Esophagus squamous epithelium (tissue), 5 donors: ENCODE measurements at regions not wholly inside any gene's neighbourhood (a gene's known extent, or its start where the extent isn't known, plus 50 kb on each side); places are given as distances from the start of the nearest gene placed in this dataset.

Source experiments
- DNase-seq: peaks from one replicate; lab custom pipeline; 2025; lab: John Stamatoyannopoulos, UW
- H3K27ac ChIP-seq, 4 donors: fragments of 200-600 bp; sonication (generic); one replicate each; pipeline ENCODE4 v1.5.1; 2016 to 2019; ENCODE audit warnings: mild to moderate bottlenecking in 1 of 4
- H3K27me3 ChIP-seq, 4 donors: fragments of 200-600 bp; sonication (generic); 1 replicate in 3 of 4; 2 replicates in 1 of 4; pipeline versions ENCODE4 v1.5.1 to v1.6.0; 2017 to 2021; ENCODE audit warnings: antibody characterized with exemption in 1 of 4
- H3K36me3 ChIP-seq, 3 donors: fragments of 200-600 bp; sonication (generic); one replicate each; pipeline ENCODE4 v1.5.1; 2016 to 2019
- H3K4me1 ChIP-seq, 3 donors: fragments of 200-600 bp; sonication (generic); one replicate each; pipeline ENCODE4 v1.5.1; 2017 to 2019
- H3K4me3 ChIP-seq, 4 donors: fragments of 200-600 bp; sonication (generic); 1 replicate in 3 of 4; 2 replicates in 1 of 4; pipeline ENCODE4 v1.5.1; 2016 to 2019; ENCODE audit warnings: mild to moderate bottlenecking in 2 of 4, moderate library complexity in 1 of 4
- H3K9me3 ChIP-seq, 3 donors: fragments of 200-600 bp; sonication (generic); one replicate each; pipeline ENCODE4 v1.5.1; 2016 to 2019
- POLR2A ChIP-seq, 4 donors: fragments of 450-650 bp; IDR thresholded peaks; one replicate each; pipeline ENCODE4 v1.6.1; 2017; ENCODE audit warnings: antibody characterized with exemption in 4 of 4, mild to moderate bottlenecking in 4 of 4, moderate library complexity in 3 of 4
- WGBS, 2 donors: methylation state at CpG; one replicate each; pipeline ENCODE4 v1.1.5; 2018; 5-methylcytosine and 5-hydroxymethylcytosine counted together
- intact Hi-C: fragments of 100-400 bp; cut with DNase I; formaldehyde crosslinking; loops from one replicate; pipeline ENCODE4 v1.15.0; 2022
- TF ChIP-seq, protein P1 (sequence below), 6 experiments: fragments of 450-650 bp in 4 of 6; fragments of 200-600 bp in 2 of 6; sonication (generic) in 2 of 6; IDR thresholded peaks; one replicate each; pipeline ENCODE4 v1.5.1; 2016 to 2019; ENCODE audit warnings: antibody characterized with exemption in 6 of 6, mild to moderate bottlenecking in 4 of 6, moderate library complexity in 4 of 6
- donor health status: DM: yes; HTN: yes; CAD: no.

DNA sequence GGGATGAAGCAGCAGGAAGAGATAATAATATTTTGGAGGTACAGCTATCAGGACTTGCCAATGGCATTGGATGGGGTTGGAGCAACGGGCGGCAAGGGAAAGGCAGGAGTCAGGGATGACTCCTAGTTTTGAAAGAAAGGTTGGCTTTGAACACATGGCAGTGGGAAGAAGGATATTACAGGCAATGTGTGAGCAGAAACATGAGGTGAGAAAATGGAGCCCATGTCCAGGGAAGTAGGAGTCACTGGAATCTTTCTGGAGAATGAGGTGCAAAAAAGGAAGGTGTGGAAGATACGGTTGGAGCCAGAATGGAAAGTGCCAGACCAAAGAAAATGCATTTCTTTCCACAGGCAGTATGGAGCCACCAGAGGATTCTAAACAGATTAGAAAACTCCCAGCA, 288.5 kb upstream of the KAZN start:
- TF ChIP-seq POLR2A (IDR thresholded peaks at IDR 0.05), result no peak
- TF ChIP-seq, protein P1, sequence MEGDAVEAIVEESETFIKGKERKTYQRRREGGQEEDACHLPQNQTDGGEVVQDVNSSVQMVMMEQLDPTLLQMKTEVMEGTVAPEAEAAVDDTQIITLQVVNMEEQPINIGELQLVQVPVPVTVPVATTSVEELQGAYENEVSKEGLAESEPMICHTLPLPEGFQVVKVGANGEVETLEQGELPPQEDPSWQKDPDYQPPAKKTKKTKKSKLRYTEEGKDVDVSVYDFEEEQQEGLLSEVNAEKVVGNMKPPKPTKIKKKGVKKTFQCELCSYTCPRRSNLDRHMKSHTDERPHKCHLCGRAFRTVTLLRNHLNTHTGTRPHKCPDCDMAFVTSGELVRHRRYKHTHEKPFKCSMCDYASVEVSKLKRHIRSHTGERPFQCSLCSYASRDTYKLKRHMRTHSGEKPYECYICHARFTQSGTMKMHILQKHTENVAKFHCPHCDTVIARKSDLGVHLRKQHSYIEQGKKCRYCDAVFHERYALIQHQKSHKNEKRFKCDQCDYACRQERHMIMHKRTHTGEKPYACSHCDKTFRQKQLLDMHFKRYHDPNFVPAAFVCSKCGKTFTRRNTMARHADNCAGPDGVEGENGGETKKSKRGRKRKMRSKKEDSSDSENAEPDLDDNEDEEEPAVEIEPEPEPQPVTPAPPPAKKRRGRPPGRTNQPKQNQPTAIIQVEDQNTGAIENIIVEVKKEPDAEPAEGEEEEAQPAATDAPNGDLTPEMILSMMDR (IDR thresholded peaks at IDR 0.05), result no peak
- Histone ChIP-seq H3K36me3 (no peaks in the 10 kb centered on the region), H3K9me3 (no peaks in the 10 kb centered on the region), H3K27ac (no peak overlapping the region), H3K4me3 (no peak overlapping the region), H3K27me3 (no peaks in the 10 kb centered on the region), H3K4me1 (peaks cover 0 to 25% (median 7%) of the 10 kb centered on the region in 3 donors)
- no peak for DNase-seq
- intact Hi-C loops, result no loop called here
- 84 to 91% methylated on average over 3 of the region's 3 CpGs for WGBS, 2 donors

DNA sequence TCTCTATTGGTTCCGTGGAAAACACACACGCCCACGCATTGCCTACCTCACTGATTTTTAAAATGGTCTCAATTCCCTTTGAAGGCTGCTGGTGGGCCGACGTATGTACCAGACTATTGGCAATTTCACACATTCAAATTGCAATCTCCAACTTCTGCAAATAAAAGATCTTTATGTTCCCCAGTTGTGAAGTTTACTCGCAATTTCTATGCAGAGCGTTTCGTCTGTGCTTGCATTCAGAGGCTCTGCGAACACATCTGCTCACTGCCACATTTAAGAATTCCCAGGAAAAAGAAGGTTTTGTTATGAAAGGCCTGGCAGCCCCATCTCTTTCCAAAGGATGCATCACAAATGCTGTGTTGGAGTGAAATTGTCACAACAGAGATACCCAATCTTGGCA, 288.0 kb upstream of the KAZN start:
- Histone ChIP-seq H3K36me3 (no peaks in the 10 kb centered on the region), H3K27me3 (no peaks in the 10 kb centered on the region), H3K27ac (no peak overlapping the region), H3K4me3 (no peak overlapping the region), H3K4me1 (peaks cover 0 to 20% (median 2%) of the 10 kb centered on the region in 3 donors), H3K9me3 (no peaks in the 10 kb centered on the region)
- TF ChIP-seq, protein P1 (IDR thresholded peaks at IDR 0.05), result no peak
- no peak for TF ChIP-seq POLR2A (IDR thresholded peaks at IDR 0.05)
- WGBS, 2 donors, result 91 to 95% methylated on average over 9 of the region's 9 CpGs
- no peak for DNase-seq
- intact Hi-C loops, result no loop called here

DNA sequence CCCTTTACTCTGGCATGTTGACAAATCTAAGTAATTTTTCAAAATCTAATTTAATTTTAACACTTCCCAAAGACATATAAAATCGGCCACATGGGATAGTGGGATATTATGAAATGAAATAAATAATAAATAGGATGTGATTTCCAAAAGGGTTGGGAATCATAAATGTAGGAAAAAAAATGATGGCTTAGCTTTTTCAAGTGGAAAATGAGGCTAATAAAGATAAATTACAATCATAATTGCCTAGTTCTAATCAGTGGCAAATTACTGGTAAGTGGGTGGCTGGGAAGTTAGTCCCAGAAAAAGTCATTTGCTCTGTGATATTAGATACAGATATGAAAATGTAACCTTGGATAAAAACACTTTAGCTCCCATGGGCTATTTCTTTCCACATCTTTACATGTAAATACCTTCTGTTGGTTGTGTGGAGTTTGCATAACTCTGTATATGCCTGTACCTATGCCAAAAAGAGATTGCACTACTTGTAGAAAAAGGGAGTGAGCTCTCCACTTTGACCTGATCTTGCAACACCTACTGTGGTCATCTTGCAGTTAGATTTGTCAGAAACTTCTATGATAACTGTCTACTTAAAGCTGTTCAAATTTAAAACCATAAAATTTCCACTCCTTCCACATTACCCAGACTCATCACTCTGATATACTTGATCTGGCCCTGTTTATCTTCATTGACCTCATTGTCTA, 284.6 kb upstream of the KAZN start:
- Histone ChIP-seq H3K27me3 (no peaks in the 10 kb centered on the region), H3K9me3 (no peaks in the 10 kb centered on the region), H3K4me3 (no peak overlapping the region), H3K27ac (no peak overlapping the region), H3K36me3 (no peaks in the 10 kb centered on the region), H3K4me1 (peaks cover 0 to 8% (median 0%) of the 10 kb centered on the region in 3 donors)
- intact Hi-C loops, result no loop called here
- TF ChIP-seq POLR2A (IDR thresholded peaks at IDR 0.05), result no peak
- TF ChIP-seq, protein P1 (IDR thresholded peaks at IDR 0.05), result no peak
- 71% methylated on average over 1 of the region's 1 CpG for WGBS, 2 donors
- no peak for DNase-seq

DNA sequence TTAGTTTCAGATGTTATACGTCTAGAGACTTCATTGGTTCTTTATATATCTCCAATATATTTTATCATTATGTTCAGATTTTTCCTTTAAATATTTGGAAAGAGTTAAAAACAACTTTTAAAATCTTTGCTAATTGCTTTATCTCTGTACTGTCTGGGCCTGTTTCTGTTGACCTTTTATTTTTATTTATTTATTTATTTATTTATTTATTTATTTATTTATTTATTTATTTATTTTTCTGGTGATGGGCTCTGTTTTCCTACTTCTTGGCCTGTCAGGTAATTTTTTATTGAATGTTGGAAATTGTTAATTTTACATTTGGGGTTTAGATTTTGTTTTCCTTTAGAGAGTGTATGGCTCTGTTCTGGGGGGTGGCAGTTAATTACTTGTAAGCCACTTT, 279.7 kb upstream of the KAZN start:
- Histone ChIP-seq H3K27me3 (peaks cover 0 to 5% (median 0%) of the 10 kb centered on the region in 4 donors), H3K4me1 (peaks cover 0 to 22% (median 2%) of the 10 kb centered on the region in 3 donors), H3K4me3 (no peak overlapping the region), H3K9me3 (no peaks in the 10 kb centered on the region), H3K36me3 (no peaks in the 10 kb centered on the region), H3K27ac (no peak overlapping the region)
- no peak for TF ChIP-seq POLR2A (IDR thresholded peaks at IDR 0.05)
- TF ChIP-seq, protein P1 (IDR thresholded peaks at IDR 0.05), result no peak
- DNase-seq, result no peak
- intact Hi-C loops, result no loop called here
- WGBS, 2 donors, result 86 to 94% methylated on average over 1 of the region's 1 CpG

DNA sequence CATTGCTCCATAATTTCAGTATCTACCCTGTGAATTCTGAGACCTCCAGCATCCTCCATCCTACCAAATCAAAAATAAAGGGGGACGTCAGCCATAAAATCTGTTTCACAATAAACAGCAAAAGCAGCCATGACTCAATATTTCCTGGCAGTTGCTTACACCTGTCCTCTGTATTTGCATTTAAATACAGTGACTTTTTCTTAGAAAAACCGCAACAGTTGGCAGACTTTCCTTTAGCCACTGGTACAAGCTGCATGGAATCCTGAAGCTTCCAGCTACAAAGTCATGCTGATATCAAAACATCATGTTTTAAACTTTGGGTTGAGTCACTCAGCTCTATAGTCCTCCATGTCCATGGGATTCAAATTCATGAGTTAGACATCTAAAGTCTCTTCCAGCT, 278.0 kb upstream of the KAZN start:
- Histone ChIP-seq H3K36me3 (no peaks in the 10 kb centered on the region), H3K4me1 (peaks cover 0 to 22% (median 2%) of the 10 kb centered on the region in 3 donors), H3K9me3 (no peaks in the 10 kb centered on the region), H3K27ac (no peak overlapping the region), H3K27me3 (peaks cover 0 to 5% (median 0%) of the 10 kb centered on the region in 4 donors), H3K4me3 (no peak overlapping the region)
- intact Hi-C loops, result no loop called here
- 21 to 38% methylated on average over 2 of the region's 2 CpGs for WGBS, 2 donors
- no peak for TF ChIP-seq POLR2A (IDR thresholded peaks at IDR 0.05)
- TF ChIP-seq, protein P1 (IDR thresholded peaks at IDR 0.05), result no peak
- no peak for DNase-seq
